Right renal pelvis (tissue), 4 donors: ENCODE measurements at regions not wholly inside any gene's neighbourhood (a gene's known extent, or its start where the extent isn't known, plus 50 kb on each side); places are given as distances from the start of the nearest gene placed in this dataset.
A peak's percentile ranks its signal among the peaks of the same experiment; 100 is the strongest.
"Not testable (repeated sequence)": the region's sequence is repeated elsewhere in the genome, so short reads cannot be mapped to it uniquely, and the experiment has no call there.

Experiments used
- DNase-seq, 4 donors: peaks; one replicate each; pipeline ENCODE4 v3.0.0-alpha.2; 2013; ENCODE audit warnings: low read depth in 4 of 4, low spot score in 3 of 4, missing footprints in 1 of 4

DNA sequence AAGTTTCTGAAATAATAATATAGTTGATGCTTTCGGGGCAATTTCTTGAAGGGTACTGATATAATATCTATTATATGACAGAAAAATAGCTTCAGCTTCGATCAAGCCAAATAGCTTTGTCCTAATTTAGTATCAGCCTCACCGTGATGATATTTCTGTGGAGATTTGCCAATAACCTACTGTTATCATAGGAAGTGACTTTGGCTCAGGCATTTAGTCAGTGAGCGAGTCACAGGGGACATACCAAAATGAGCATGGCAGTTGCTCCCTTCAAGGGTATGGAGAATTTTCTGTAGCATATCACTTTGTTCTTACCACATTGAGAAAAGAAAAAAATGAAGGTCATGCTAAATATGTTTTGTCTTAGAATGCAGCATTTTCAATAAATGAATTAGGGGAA lies 767.6 kb upstream of the SLITRK1 start:
- no peak for DNase-seq

GRCh38 chr13:84648069-84648640 lies 765.9 kb upstream of the SLITRK1 start:
- no peak for DNase-seq

DNA sequence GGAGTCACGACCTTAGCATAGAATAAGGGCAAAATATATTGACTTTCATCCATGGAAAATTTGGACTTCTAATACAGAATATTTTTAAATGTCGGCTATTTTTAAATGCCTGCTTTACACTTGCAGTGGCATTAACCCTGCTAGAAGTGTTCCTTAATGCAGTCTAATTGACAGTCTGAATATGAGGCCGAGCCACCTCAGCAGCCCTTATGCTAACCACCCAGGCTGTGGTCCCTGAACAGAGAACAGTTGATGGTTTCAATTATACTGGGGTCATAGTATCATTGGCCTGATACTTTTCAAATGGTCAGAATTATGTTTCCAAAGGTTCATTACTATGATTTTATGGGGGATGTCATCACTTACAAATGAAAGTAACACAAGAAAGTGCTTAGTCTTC lies 764.7 kb upstream of the SLITRK1 start:
- no peak for DNase-seq

- no peak for DNase-seq
Measured at GRCh38 chr13:84645196-84646012, 763.1 kb upstream of the SLITRK1 start.

GRCh38 chr13:84641491-84641890 lies 759.2 kb upstream of the SLITRK1 start:
- no peak for DNase-seq

DNA sequence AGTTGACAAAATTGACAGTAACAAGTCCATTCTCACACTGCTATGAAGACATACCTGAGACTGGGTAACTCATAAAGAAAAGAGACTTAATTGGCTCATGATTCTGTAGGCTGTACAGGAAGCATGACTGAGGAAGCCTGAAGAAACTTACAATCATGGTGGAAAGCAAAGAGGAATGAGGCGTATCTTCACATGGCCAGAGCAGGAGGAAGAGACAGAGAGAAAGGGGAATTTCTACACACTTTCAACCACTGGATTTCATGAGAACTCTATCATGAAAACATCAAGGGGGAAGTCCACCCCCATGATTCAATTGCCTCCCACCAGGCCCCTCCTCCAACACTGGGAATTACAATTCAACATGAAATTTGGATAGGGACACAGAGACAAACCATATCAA lies 758.4 kb upstream of the SLITRK1 start:
- DNase-seq = no peak

GRCh38 chr13:84630476-84630875 lies 748.2 kb upstream of the SLITRK1 start:
- DNase-seq = no peak

DNA sequence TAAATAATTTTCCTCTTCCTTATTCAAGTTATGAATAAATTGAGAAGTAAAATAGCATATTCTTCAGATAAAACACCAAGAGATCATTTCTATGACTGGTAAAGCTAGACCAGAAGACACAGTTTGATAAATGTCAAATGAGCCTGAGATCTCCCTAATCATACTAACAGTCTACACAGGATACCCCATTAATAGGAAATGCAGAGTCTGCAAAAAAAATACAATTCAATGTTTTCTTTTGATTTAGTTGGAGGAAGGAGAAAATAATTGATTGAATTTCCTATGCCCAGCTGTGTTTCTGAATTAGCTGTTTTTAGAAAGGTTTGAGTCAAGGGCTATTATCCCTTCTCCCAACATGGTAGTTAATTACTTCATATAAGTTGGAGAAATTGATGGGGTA lies 734.6 kb upstream of the SLITRK1 start:
- no peak for DNase-seq

GRCh38 chr13:84609716-84610115 lies 727.4 kb upstream of the SLITRK1 start:
- no peak for DNase-seq

DNA sequence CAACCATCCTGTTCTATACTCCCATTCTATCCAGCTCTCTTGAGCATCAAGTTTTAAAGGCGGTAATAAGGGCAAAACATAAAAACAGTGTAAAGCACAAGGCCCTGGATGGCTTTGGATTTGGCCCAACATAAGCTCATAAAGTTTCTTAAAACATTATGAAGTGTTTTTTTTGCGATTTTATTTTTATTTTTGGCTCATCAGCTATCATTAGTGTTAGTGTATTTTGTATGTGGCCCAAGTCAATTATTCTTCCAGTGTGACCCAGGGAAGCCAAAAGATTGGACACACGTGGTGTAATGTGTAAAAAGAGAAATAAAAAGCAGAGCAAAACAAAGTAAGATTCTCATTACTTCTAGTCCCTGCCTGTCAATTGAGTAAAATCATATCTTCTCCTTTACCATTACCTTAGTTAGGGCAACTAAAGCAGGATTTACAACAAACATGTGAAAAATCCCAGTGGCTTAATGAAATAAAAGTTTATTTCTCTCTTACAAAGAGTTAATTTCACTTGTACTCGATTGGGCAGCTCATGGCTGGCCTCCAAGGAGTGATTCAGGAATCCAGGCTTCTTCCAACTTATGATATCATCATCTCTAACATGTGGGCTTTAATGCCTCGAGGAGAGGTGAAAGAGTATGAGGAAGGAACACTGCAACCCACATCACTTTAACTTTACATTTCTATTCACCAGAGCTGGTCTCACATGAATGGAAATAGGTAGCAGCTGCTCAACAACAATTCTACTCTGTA lies 725.2 kb upstream of the SLITRK1 start:
- peak in 1 of 4 donors; percentile 2 for DNase-seq

- no peak for DNase-seq
Measured at GRCh38 chr13:84606616-84607015, 724.3 kb upstream of the SLITRK1 start.

DNA sequence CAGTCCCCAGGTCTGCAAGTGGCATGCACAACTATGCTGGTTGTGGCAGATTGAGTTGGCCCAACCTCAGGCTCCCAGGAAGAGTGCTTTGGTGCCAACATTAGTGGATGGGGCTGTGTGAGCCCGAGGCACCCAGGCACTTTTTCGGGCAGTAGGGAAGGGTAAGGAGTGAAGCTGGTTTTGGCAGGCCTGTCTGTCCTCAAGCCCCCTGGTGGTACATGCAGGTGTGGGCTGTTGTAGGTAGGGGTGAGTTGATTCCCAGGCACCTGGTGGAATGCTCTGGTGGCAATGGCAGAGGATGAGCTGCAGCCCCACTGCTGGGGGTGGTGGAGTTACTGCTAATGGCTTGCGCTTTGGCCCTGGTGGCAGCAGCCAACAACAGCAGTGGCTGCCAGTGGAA lies 723.7 kb upstream of the SLITRK1 start:
- DNase-seq = no peak

DNA sequence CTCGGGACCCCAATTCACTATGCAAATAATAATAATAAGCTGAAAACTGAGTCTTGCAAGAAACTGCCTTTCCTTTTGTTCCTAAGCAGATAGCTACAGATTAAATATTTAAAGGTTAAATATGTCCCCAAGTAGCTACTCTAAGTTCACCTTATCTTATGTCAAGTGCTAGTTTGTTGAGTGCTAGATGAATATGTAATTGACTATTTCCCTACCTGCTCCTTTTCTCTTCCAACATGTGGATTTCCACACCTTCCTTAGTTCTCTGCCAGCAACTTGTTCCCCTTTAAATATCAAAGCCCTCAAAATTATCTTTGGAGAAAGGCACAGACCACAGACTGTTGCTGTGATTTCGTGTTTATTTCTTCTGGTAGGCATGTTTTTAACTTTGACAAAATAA lies 709.2 kb upstream of the SLITRK1 start:
- no peak for DNase-seq

DNA sequence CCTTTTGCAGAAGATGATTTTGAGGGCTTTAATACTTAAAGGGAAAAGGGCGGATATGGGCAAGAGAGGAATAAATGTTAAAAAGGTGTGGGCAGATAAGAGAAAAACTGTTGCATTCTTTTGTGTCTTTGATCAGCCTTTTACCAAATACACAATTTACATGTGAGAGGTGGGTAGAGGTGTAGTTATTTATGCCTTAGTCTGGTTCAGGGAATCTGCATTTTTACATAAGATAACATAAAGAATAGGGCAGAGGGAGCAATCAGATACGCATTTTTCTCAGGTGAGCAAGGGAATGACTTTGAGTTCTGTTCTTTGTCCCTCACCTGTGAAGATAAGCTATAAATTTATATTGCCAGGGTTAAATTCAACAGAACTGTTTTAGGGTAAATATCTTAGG lies 708.4 kb upstream of the SLITRK1 start:
- no peak for DNase-seq

GRCh38 chr13:84588023-84588422 lies 705.7 kb upstream of the SLITRK1 start:
- DNase-seq = no peak

DNA sequence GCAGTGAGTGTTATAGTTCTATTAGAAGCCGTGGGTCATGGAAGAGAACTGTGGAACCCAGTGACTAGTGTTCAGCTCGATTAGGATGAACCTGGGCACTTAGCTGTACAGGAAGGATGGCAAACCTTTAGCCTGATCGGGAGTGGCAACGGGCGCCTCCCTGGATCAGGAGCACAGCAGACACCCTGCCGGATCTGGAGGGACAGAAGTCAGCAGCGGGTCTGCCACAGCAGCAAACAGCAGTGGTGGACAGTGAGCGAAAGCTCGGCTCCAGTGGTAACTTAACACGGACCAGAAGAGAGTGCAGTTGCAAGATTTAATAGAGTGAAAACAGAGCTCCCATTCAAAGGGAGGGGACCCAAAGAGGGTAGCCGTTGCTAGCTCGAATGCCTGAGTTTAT lies 697.6 kb upstream of the SLITRK1 start:
- DNase-seq = not testable (repeated sequence)

GRCh38 chr13:84574851-84575250 lies 692.6 kb upstream of the SLITRK1 start:
- no peak for DNase-seq

GRCh38 chr13:84571264-84571663 lies 689.0 kb upstream of the SLITRK1 start:
- DNase-seq = no peak

- DNase-seq = no peak
Measured at GRCh38 chr13:84570831-84571230, 688.6 kb upstream of the SLITRK1 start.

- DNase-seq = no peak
Measured at GRCh38 chr13:84569366-84569765, 687.1 kb upstream of the SLITRK1 start.

DNA sequence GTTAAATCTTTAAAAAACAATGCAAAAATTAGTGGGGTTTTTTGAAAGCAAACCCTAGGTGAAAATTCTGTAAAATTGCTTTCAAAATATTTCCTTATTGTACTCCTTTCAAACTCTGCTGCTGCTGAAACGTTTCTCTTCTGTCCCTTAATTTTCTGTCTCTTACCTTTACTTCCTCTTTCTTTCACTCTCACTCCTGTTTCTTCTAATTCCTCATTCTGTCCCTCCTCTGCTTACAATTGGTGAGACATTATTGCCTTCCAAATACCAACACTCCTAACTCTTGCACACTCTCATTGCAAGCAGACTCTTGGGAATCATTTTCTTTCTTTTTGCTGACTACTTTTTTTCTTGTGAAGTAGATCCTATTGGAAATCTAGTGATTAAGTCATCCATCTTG lies 685.6 kb upstream of the SLITRK1 start:
- no peak for DNase-seq

DNA sequence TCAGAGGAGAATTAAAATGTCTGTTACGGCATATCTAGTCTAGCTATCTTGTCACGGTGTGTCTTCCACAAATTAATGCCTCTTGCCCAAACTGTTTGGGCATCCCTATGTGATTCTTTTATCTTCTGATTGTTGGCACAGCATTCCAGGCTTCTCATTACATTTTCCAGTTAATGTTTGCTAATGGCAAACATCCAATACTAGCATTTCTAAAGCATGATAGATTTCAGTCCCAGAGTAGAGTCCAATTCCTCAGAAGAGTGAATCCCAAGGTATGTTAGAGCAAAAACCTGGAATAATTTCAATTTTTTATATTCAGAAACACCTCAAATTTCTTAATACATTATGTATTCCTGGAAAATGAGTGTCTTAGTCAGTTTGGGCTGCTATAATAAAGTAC lies 684.5 kb upstream of the SLITRK1 start:
- no peak for DNase-seq
